NCI-H1417 treated with DMSO at 0.1 percent for 48 hours (cell line): ENCODE measurements at regions not wholly inside any gene's neighbourhood (a gene's known extent, or its start where the extent isn't known, plus 50 kb on each side); places are given as distances from the start of the nearest gene placed in this dataset.

ENCODE experiments used
- DNase-seq: peaks from one replicate; lab custom pipeline; 2025; lab: John Stamatoyannopoulos, UW

DNA sequence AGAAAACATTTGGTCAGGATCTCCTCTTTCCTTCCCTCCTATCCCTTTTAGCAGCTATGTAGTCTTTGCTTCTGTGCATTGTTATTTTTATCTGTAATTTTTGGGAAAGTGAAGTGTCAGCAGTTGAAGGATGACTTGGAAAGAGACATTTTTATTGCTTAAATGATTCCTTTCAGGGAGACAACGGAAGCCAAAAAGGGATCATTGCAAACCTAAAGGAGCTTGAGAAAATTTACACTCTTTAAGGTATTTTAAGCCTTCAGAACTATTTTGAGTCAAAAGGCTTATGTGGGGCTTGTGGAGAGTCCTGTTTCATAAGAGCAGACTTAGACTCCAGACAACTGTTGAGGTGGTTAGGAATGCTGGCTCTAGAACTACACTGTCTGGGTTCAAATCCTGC is 281.6 kb downstream of the KIF4B start:
- DNase-seq = no peak

DNA sequence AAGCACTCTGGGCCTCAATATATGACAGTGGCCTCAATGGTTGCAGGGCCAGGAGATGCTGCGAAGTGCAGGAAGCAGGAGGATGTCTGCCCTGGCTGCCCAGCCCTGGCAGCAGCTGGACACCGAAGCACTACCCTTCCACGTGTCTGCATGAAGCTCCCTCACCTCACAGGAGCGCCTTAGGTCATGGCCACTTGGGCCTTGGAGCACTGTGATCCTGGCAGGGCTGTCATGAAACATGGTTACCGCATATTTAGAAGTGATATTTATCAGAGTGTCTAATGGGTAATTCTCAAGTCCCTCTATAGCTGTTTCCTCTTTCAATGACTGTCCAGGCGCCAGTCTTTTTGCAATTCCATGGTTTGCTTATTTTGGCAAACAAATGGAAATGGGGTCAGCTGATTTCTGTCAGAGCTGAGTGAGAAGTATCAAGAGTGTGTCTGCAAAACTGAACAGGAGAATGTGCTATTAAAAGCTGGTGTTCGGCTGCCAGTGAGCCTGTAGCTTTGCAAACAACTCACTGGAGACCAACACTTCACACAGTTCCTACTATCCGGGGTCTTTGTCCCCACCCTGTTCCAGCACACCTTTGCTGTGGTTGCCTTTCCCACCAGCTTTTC is 285.9 kb downstream of the KIF4B start:
- no peak for DNase-seq

DNA sequence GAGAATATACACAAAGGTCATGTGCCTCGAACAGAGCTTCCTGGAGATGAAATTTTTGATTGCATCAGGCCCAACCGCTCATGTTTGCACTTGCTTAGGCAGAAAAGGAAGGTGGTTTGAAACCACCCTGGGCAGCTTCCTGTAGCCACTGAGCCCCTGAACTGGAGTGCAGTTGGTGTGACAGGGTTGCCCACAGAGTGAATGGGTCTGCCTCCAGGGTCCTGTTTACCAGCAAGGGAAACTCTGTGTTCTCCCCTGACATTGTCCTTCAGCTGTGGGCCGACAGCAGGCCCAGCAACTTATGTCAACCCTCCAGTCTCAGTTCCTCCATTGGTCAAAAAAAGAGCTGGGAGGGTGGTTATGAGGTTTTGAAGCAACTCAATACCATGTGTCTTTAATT is 289.6 kb downstream of the KIF4B start:
- no peak for DNase-seq

DNA sequence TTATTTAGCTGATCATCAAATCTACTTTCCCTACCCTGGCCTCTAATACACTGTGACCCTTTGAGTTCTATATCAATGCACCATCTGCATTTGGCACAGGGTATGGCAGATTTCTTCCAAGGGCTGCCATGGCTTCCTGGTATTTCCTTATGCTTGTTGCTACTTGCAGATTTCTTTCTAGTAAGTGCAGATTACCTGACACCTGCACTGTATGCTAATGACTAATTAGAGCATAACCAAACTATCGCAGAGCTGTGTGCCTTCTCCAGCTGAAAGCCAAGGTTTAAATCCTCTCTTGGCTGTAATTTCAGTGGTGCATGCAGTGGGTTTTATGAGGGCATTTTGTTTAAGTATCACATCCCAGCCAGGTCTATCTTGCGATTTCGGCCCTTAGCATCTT is 293.7 kb downstream of the KIF4B start:
- DNase-seq = no peak

GRCh38 chr5:155308289-155308688 is 294.7 kb downstream of the KIF4B start:
- DNase-seq = no peak

GRCh38 chr5:155309021-155309746 is 295.6 kb downstream of the KIF4B start:
- DNase-seq = no peak

DNA sequence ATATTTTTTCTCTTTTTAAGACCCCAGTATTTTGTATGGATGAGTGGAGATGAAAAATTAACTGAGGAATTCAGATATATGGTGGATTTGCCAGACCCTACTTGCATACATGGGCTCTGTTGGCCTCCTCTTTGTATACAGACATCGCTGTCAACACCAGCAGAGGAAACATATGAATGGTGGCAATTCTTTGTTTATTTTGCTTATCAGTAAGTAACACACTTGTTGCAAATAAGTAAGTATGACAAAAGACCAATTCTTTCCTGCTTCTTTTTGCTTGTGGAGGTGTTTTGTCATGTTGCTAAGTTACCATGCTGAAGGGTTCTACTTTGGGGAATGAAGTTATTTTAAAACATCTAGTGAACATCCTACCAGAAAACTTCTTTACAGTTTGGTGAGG is 298.2 kb downstream of the KIF4B start:
- DNase-seq = no peak

DNA sequence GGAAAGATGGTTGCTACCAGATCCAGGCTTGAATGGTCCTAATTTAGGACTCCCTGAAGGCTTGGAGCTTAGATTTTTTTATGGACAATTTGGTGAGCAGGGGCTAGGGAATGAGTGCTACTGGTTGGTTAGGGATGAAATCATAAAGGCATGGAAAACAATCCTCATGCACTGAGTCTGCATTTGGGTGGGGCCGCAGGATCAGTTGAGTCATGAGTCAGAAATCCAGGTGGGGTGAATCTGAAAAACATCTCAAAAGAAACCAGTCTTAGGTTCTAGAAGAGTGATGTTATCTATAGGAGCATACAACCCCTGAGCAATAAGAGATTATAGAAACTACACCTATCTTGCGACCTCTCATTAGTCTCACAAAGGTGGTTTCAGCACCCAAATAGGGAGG is 300.0 kb downstream of the KIF4B start:
- DNase-seq = no peak

DNA sequence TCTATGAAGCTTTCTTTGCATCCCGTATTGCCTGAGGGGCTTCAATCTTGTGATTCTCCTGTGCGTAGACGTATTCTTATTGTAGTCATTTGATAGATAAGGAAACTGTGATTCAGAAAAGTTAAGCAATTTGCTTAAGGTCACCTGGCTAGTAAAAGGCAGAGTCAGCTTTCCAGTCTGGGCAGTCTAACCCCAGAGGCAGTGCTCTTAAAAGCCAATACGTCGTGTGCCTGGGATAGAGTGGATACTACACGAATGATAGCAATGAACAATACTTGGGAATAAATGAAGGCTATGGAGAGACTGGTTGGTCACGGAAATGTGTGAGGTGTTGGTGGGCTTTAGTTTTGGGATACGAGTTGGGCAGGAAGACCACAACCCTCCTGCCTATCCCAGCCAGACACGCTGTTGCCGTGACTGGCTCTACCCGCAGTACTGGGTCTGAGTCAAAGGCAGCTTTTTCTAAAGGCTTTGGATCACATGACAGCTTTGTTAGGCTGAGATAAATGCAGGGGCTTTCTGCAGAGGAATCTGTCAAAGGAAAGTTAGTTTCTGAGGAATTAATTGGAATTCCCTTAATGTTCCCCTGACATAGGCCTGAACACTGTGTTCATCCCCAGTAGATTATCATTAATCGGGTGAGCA is 302.6 kb downstream of the KIF4B start:
- DNase-seq = no peak

DNA sequence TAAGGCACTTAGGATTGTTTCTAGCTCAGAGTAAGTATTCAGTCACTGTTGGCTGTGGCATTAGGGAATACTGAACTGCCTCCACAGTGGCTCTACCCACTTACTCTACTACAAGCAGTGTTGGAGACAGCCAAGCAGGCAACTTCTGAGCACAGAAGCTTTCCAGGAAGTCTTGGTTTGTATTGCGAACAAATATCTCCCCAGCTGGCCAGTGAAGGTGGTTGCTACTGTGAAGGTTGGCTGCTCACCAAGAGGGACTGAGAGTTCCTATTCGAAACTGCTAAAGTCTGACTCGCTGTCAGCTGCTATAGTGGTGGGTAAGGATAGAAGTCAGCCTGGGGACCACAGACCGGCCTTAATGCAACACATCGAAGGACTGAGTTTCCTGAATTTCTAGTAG is 319.1 kb downstream of the KIF4B start:
- DNase-seq = no peak

- DNase-seq = no peak
These were observed 329.4 kb downstream of the KIF4B start for GRCh38 chr5:155342956-155343355.

GRCh38 chr5:155343468-155343867 is 329.9 kb downstream of the KIF4B start:
- no peak for DNase-seq

DNA sequence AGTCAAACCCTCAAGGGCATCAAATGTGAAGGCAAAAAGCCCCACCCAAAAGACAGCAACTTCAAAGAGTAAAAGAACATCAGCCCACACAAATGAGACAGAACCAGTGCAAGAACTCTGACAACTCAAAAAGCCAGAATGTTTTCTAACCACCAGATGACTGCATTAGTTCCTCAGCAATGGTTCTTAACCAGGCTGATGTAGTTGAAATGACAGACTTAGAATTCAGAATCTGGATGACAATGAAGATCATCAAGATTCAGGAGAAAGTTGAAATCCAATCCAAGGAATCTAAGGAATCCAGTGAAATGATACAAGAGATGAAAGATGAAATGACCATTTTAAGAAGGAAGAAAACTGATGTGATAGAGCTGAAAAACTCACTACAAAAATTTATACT is 339.7 kb downstream of the KIF4B start:
- DNase-seq = no peak

GRCh38 chr5:155366096-155366495 is 352.5 kb downstream of the KIF4B start:
- DNase-seq = no peak

DNA sequence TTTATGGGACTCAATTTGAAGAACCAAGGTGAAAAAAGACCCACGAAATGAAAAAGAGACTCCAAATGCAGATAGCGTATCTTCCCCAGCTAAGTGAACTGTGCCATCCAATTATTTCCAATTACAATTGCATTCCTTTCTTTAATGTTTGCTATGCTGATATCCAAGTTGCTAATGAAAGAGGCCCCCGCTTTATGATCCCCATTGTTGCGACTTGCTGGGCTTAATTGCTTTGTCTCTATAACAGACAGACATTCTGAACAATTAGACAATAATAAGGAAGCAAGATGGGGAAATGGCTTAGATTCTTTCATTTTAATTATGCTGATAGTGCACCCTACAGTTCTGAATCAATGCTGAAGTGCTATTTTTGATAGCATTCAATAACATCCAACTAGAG is 354.3 kb downstream of the KIF4B start:
- no peak for DNase-seq

GRCh38 chr5:155368490-155368889 is 354.9 kb downstream of the KIF4B start:
- no peak for DNase-seq

DNA sequence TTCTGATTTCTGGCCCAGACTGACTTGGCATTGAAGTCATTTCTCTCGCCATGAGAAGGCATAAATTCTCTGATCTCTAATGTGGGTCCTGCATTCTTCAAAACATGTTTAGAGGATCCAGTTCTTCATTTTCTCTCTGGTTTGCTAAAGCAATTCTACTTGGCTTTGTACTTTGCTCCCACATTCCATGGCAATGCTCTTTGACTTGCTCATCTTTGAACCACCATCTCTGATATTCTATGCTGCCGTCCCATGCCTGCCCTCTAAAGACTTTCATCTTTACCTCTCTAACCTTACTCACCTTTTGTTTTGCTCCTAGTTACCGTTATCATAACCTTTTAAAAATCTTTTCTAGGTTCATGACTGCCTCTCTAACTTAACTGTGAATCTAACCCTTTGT is 366.9 kb downstream of the KIF4B start:
- no peak for DNase-seq

DNA sequence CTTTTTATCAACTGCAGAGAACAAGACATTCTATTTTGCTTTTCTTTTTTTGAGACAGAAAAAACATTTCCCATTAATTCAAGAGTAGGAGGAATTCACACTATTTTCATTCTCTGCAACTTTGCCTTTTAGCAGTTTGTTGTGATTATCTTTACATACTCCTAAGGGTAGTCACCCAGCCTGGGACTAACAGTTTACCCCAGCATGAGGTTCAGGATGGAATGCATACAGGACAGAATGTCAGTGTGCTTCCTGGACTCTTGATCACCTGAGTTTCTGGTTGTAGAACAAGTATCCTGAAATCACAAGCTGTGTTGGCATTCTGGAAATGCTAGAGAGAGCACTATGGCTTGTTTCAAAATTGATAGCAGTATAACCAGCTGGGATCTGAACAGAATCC is 368.1 kb downstream of the KIF4B start:
- DNase-seq = no peak

GRCh38 chr5:155389498-155389897 is 375.9 kb downstream of the KIF4B start:
- no peak for DNase-seq

- DNase-seq = peak; percentile 27
These were observed 381.2 kb downstream of the KIF4B start for GRCh38 chr5:155394727-155395126.

GRCh38 chr5:155402927-155403640 is 389.5 kb downstream of the KIF4B start:
- no peak for DNase-seq

- no peak for DNase-seq
These were observed 393.3 kb downstream of the KIF4B start for GRCh38 chr5:155406815-155407214.

- DNase-seq = no peak
These were observed 394.9 kb downstream of the KIF4B start for GRCh38 chr5:155408465-155408864.
